Activated B cell treated with CpG ODN at 0.5 μM for 24 hours (primary cell): ENCODE measurements at regions not wholly inside any gene's neighbourhood (a gene's known extent, or its start where the extent isn't known, plus 50 kb on each side); places are given as distances from the start of the nearest gene placed in this dataset.

ENCODE experiments used
- ATAC-seq: fragments of 200-7000 bp; cut with Tn5 transposase; one replicate; pipeline ENCODE4 v1.10.0; 2021; ENCODE audit warnings: low read depth, mild to moderate bottlenecking, moderate library complexity
- CTCF ChIA-PET: fragments of 350-600 bp; sonication (Branson Sonifier 250); formaldehyde crosslinking; loops from one replicate; lab custom pipeline; 2021; ENCODE audit warnings: antibody characterized with exemption; lab: Charles Lee
- POLR2A ChIA-PET: fragments of 350-600 bp; sonication (Branson Sonifier 250); formaldehyde crosslinking; loops from one replicate; lab custom pipeline; 2021; ENCODE audit warnings: antibody characterized with exemption; lab: Charles Lee
- DNase-seq: peaks from one replicate; pipeline ENCODE4 v3.0.0; 2022
- H3K27ac Mint-ChIP-seq: one replicate; pipeline ENCODE4 v1.8.0; 2020; ENCODE audit warnings: mixed read lengths
- H3K27me3 Mint-ChIP-seq: one replicate; pipeline ENCODE4 v1.8.0; 2021; ENCODE audit warnings: mixed read lengths
- H3K36me3 Mint-ChIP-seq: one replicate; pipeline ENCODE4 v1.8.0; 2021; ENCODE audit warnings: low read depth, mixed read lengths
- H3K4me1 Mint-ChIP-seq: one replicate; pipeline ENCODE4 v1.8.0; 2021; ENCODE audit warnings: mixed read lengths
- H3K4me3 Mint-ChIP-seq: one replicate; pipeline ENCODE4 v1.8.0; 2020; ENCODE audit warnings: mild to moderate bottlenecking, mixed read lengths
- H3K9me3 Mint-ChIP-seq: one replicate; pipeline ENCODE4 v1.8.0; 2020; ENCODE audit warnings: mixed read lengths
- CTCF ChIP-seq: fragments of 200-600 bp; IDR thresholded peaks from one replicate; pipeline ENCODE4 v1.8.0; 2022; ENCODE audit warnings: antibody characterized with exemption, mild to moderate bottlenecking
- intact Hi-C: fragments of 100-400 bp; cut with micrococcal nuclease; formaldehyde crosslinking; loops from one replicate; pipeline ENCODE4 v1.15.1; 2024

DNA sequence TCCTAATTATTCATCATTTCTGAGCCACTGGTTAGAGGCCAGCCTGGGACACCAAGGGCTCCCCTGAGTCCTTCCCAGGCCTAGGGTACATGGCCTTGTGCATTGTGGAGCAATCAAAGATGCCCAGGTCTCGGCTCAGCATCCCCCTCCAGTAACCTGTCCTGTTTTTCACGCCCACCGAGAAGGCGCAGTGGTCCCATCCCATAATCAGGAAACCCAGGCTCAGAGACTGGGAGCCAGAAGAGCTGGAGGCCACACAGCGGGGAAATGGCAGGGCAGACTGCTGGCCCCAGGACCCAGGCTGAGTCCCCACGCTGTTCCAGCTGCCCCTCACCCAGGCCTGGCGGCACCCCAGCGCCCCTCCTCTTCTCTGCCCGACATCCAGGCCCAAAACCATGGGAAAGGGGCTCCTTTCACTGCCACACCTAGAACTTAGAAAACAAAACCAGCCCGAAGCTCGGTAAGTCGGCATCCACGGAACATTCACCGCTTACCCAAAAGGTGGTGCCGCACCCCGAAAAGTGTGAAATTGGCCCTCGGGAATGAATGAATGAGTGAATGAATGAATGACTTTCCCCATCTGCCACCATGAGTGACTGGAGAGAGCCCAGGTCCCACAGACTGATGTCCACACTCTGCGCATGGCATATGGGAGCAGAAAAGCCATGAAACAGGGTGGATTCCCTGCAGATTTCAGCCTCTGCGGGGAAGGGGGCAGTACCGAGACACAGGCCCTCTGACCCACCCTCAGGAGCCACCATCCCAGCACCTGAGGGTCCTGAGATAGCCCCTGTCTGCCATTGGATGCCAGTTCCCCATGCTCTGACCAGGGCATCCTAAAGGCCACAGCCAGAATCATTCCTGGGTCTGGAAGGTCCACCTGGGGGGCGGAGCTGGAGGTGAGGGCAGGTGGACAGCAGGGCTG lies 132.5 kb downstream of the OLFM1 start:
- intact Hi-C loops: no loop called here
- Mint-ChIP-seq H3K4me3 (no peak overlapping the region), H3K9me3 (no peaks in the 10 kb centered on the region), H3K27ac (no peak overlapping the region), H3K36me3 (no peaks in the 10 kb centered on the region), H3K4me1 (no peaks in the 10 kb centered on the region), H3K27me3 (peaks cover 5% of the 10 kb centered on the region)
- ChIA-PET POLR2A (no interaction called here), CTCF (no interaction called here)
- DNase-seq (no peak), ATAC-seq (no peak)
- TF ChIP-seq CTCF: no peak

- Mint-ChIP-seq H3K4me1 (no peaks in the 10 kb centered on the region), H3K27ac (no peak overlapping the region), H3K27me3 (peaks cover 5% of the 10 kb centered on the region), H3K9me3 (no peaks in the 10 kb centered on the region), H3K4me3 (no peak overlapping the region), H3K36me3 (no peaks in the 10 kb centered on the region)
- ChIA-PET POLR2A (no interaction called here), CTCF (no interaction called here)
- intact Hi-C loops: no loop called here
- no peak for TF ChIP-seq CTCF
- DNase-seq (no peak), ATAC-seq (no peak)
These were observed 133.4 kb downstream of the OLFM1 start for GRCh38 chr9:135220601-135221575.

- intact Hi-C loops: no loop called here
- DNase-seq: no peak
- no peak for ATAC-seq
- H3K9me3 Mint-ChIP-seq: no peaks in the 10 kb centered on the region
- H3K27me3 Mint-ChIP-seq: peaks cover 5% of the 10 kb centered on the region
- POLR2A ChIA-PET: no interaction called here
- no peak overlapping the region for H3K27ac Mint-ChIP-seq
- H3K4me1 Mint-ChIP-seq: no peaks in the 10 kb centered on the region
- CTCF ChIA-PET: no interaction called here
- TF ChIP-seq CTCF: no peak
- no peak overlapping the region for H3K4me3 Mint-ChIP-seq
- H3K36me3 Mint-ChIP-seq: no peaks in the 10 kb centered on the region
These were observed 134.1 kb downstream of the OLFM1 start for GRCh38 chr9:135221576-135221950.

GRCh38 chr9:135221951-135222631 lies 134.6 kb downstream of the OLFM1 start:
- intact Hi-C loops: no loop called here
- ATAC-seq: no peak
- H3K27ac Mint-ChIP-seq: no peak overlapping the region
- H3K4me3 Mint-ChIP-seq: no peak overlapping the region
- POLR2A ChIA-PET: no interaction called here
- no peak for TF ChIP-seq CTCF
- no peak for DNase-seq
- no peaks in the 10 kb centered on the region for H3K4me1 Mint-ChIP-seq
- no peaks in the 10 kb centered on the region for H3K36me3 Mint-ChIP-seq
- H3K9me3 Mint-ChIP-seq: no peaks in the 10 kb centered on the region
- peaks cover 4% of the 10 kb centered on the region for H3K27me3 Mint-ChIP-seq
- CTCF ChIA-PET: no interaction called here
